ENCODE measurements at regions not wholly inside any gene's neighbourhood (a gene's known extent, or its start where the extent isn't known, plus 50 kb on each side); places are given as distances from the start of the nearest gene placed in this dataset.

- TF ChIP-seq EZH2phosphoT487 (IDR thresholded peaks at IDR 0.05; ENCODE audit: unreplicated experiment) (no peak), CTCF (conservative IDR thresholded peaks at IDR 0.05; ENCODE audit: low read depth in 2 of 2) (no peak), ZNF114 (CRISPR knock-in tag; IDR thresholded peaks at IDR 0.05) (no peak), ETS1 (IDR thresholded peaks at IDR 0.05) (no peak), NANOG (IDR thresholded peaks at IDR 0.05; ENCODE audit: borderline replicate concordance) (no peak), CREB1 (CRISPR knock-in tag; IDR thresholded peaks at IDR 0.05; ENCODE audit: low read depth) (no peak), POLR2AphosphoS5 (IDR thresholded peaks at IDR 0.05; ENCODE audit: low read depth) (no peak), STAT1 (IDR thresholded peaks at IDR 0.05; ENCODE audit: unreplicated experiment) (no peak), REST (IDR thresholded peaks at IDR 0.05; ENCODE audit: unreplicated experiment) (no peak), EZH2 (IDR thresholded peaks at IDR 0.05; ENCODE audit: low read depth, unreplicated experiment) (no peak), ZNF331 (CRISPR knock-in tag; IDR thresholded peaks at IDR 0.05; ENCODE audit: low read depth) (no peak), JUNB (IDR thresholded peaks at IDR 0.05; ENCODE audit: unreplicated experiment) (no peak), ZNF462 (CRISPR knock-in tag; IDR thresholded peaks at IDR 0.05) (no peak)
Measured at GRCh38 chr3:118765636-118766305, 268.9 kb downstream of the IGSF11 start.

All from GM23338 (cell line).